Loucy (cell line): ENCODE measurements at regions not wholly inside any gene's neighbourhood (a gene's known extent, or its start where the extent isn't known, plus 50 kb on each side); places are given as distances from the start of the nearest gene placed in this dataset.
"Not testable (repeated sequence)": the region's sequence is repeated elsewhere in the genome, so short reads cannot be mapped to it uniquely, and the experiment has no call there.

Experiments
- H2AFZ ChIP-seq: fragments of 200-600 bp; sonication (generic); 2 replicates; pipeline ENCODE4 v1.6.0; 2016; ENCODE audit warnings: antibody characterized with exemption, mild to moderate bottlenecking, low read length, moderate library complexity
- H3F3A ChIP-seq: fragments of 200-600 bp; 2 replicates; pipeline ENCODE4 v1.6.0; 2016; ENCODE audit warnings: antibody characterized with exemption, low read depth, mild to moderate bottlenecking
- H3K27me3 ChIP-seq: fragments of 200-600 bp; sonication (generic); 2 replicates; pipeline ENCODE4 v1.6.1; 2014; ENCODE audit warnings: low read length, mild to moderate bottlenecking; ENCODE audit not compliant: insufficient read depth, poor library complexity, severe bottlenecking
- H3K36me3 ChIP-seq: fragments of 200-600 bp; sonication (generic); 2 replicates; pipeline ENCODE4 v1.6.1; 2016; ENCODE audit warnings: low read length; ENCODE audit not compliant: insufficient read depth
- H3K4me1 ChIP-seq: fragments of 200-600 bp; sonication (generic); 2 replicates; pipeline ENCODE4 v1.5.1; 2014; ENCODE audit warnings: low read length, mild to moderate bottlenecking; ENCODE audit not compliant: insufficient read depth, poor library complexity, severe bottlenecking
- H3K4me2 ChIP-seq: fragments of 200-600 bp; sonication (generic); 2 replicates; pipeline ENCODE4 v1.6.0; 2014; ENCODE audit warnings: antibody characterized with exemption, low read length, low read depth, mild to moderate bottlenecking; ENCODE audit not compliant: poor library complexity, severe bottlenecking
- H3K4me3 ChIP-seq: fragments of 200-600 bp; sonication (generic); 2 replicates; pipeline ENCODE4 v1.5.1; 2014; ENCODE audit warnings: low read length, mild to moderate bottlenecking, mixed read lengths; ENCODE audit not compliant: poor library complexity, severe bottlenecking
- H3K79me2 ChIP-seq: fragments of 200-600 bp; sonication (generic); 2 replicates; pipeline ENCODE4 v1.6.1; 2014; ENCODE audit warnings: low read length; ENCODE audit not compliant: insufficient read depth
- H3K9ac ChIP-seq: fragments of 200-600 bp; sonication (generic); 2 replicates; pipeline ENCODE4 v1.6.0; 2014; ENCODE audit warnings: mild to moderate bottlenecking, low read depth, low read length, moderate library complexity; ENCODE audit not compliant: poor library complexity, severe bottlenecking
- H3K9me2 ChIP-seq: fragments of 200-600 bp; sonication (generic); replicated peaks from 2 replicates; pipeline ENCODE4 v1.6.1; 2016; ENCODE audit warnings: low read depth, low read length, mixed read lengths
- H3K9me3 ChIP-seq: fragments of 200-600 bp; sonication (generic); 2 replicates; pipeline ENCODE4 v1.6.1; 2014; ENCODE audit warnings: mild to moderate bottlenecking, antibody characterized with exemption, low read length, low read depth; ENCODE audit not compliant: insufficient read depth
- H4K20me1 ChIP-seq: fragments of 200-600 bp; sonication (generic); 2 replicates; pipeline ENCODE4 v1.6.0; 2014; ENCODE audit warnings: antibody characterized with exemption, low read length, mild to moderate bottlenecking; ENCODE audit not compliant: insufficient read depth, poor library complexity, severe bottlenecking
- CTCF ChIP-seq: fragments of 200-600 bp; sonication (generic); conservative IDR thresholded peaks from 2 replicates; pipeline ENCODE4 v1.5.1; 2014; ENCODE audit warnings: mild to moderate bottlenecking, antibody characterized with exemption, low read length
- EZH2phosphoT487 ChIP-seq: fragments of 200-600 bp; IDR thresholded peaks from 2 replicates; pipeline ENCODE4 v1.6.1; 2018; ENCODE audit warnings: antibody characterized with exemption, mild to moderate bottlenecking, moderate library complexity, borderline replicate concordance

- no peaks in the 10 kb centered on the region for H3K4me1 ChIP-seq
- no peaks in the 10 kb centered on the region for H3K9me2 ChIP-seq
- no peak overlapping the region for H3K4me2 ChIP-seq
- H4K20me1 ChIP-seq, result no peaks in the 10 kb centered on the region
- no peaks in the 10 kb centered on the region for H3K27me3 ChIP-seq
- no peaks in the 10 kb centered on the region for H3F3A ChIP-seq
- H3K36me3 ChIP-seq, result no peaks in the 10 kb centered on the region
- H2AFZ ChIP-seq, result no peak overlapping the region
- no peak overlapping the region for H3K9ac ChIP-seq
- H3K79me2 ChIP-seq, result no peaks in the 10 kb centered on the region
- H3K9me3 ChIP-seq, result no peaks in the 10 kb centered on the region
- no peak overlapping the region for H3K4me3 ChIP-seq
- TF ChIP-seq EZH2phosphoT487 (no peak), CTCF (no peak)
Observed at GRCh38 chr18:57950542-57950941, 93.5 kb upstream of the NEDD4L start.

- not testable (repeated sequence) for H3K4me2 ChIP-seq, H3K9ac ChIP-seq, H3K9me2 ChIP-seq, H3F3A ChIP-seq, H4K20me1 ChIP-seq, H2AFZ ChIP-seq, H3K4me1 ChIP-seq, H3K27me3 ChIP-seq, H3K79me2 ChIP-seq, H3K9me3 ChIP-seq, H3K36me3 ChIP-seq, H3K4me3 ChIP-seq
Observed at GRCh38 chr18:57949335-57949734, 94.7 kb upstream of the NEDD4L start.

GRCh38 chr18:57947117-57947516 is 96.9 kb upstream of the NEDD4L start:
- H3K4me1 ChIP-seq, result no peaks in the 10 kb centered on the region
- H4K20me1 ChIP-seq, result no peaks in the 10 kb centered on the region
- H3K79me2 ChIP-seq, result no peaks in the 10 kb centered on the region
- no peak overlapping the region for H2AFZ ChIP-seq
- H3K9ac ChIP-seq, result no peak overlapping the region
- no peaks in the 10 kb centered on the region for H3K36me3 ChIP-seq
- no peaks in the 10 kb centered on the region for H3K9me2 ChIP-seq
- H3F3A ChIP-seq, result no peaks in the 10 kb centered on the region
- H3K4me3 ChIP-seq, result no peak overlapping the region
- H3K27me3 ChIP-seq, result no peaks in the 10 kb centered on the region
- H3K4me2 ChIP-seq, result no peak overlapping the region
- no peak for TF ChIP-seq CTCF
- TF ChIP-seq EZH2phosphoT487, result no peak
- no peaks in the 10 kb centered on the region for H3K9me3 ChIP-seq

GRCh38 chr18:57943723-57944122 is 100.3 kb upstream of the NEDD4L start:
- Histone ChIP-seq H3K9ac (no peak overlapping the region), H3K9me3 (no peaks in the 10 kb centered on the region), H3K27me3 (no peaks in the 10 kb centered on the region), H2AFZ (no peak overlapping the region), H3K4me2 (no peak overlapping the region), H3K4me3 (no peak overlapping the region), H3F3A (no peaks in the 10 kb centered on the region), H3K4me1 (no peaks in the 10 kb centered on the region), H3K9me2 (no peaks in the 10 kb centered on the region), H4K20me1 (no peaks in the 10 kb centered on the region), H3K79me2 (no peaks in the 10 kb centered on the region), H3K36me3 (no peaks in the 10 kb centered on the region)
- TF ChIP-seq CTCF, result no peak
- no peak for TF ChIP-seq EZH2phosphoT487
